Naive B cell (primary cell): ENCODE measurements at regions not wholly inside any gene's neighbourhood (a gene's known extent, or its start where the extent isn't known, plus 50 kb on each side); places are given as distances from the start of the nearest gene placed in this dataset.
"Not testable (repeated sequence)": the region's sequence is repeated elsewhere in the genome, so short reads cannot be mapped to it uniquely, and the experiment has no call there.

ENCODE experiments used
- ATAC-seq, 2 donors: fragments of 150-1000 bp; cut with Tn5 transposase; 2 replicates each; pipeline ENCODE4 v1.10.0; 2021; ENCODE audit warnings: low read depth in 2 of 2, mild to moderate bottlenecking in 2 of 2, moderate library complexity in 2 of 2
- DNase-seq: peaks from one replicate; pipeline ENCODE4 v3.0.0; 2022
- H3K27ac Mint-ChIP-seq, 6 donors: one replicate each; pipeline ENCODE4 v1.8.0; 2020 to 2022; ENCODE audit warnings: mild to moderate bottlenecking in 6 of 6, mixed read lengths in 6 of 6, moderate library complexity in 5 of 6, inconsistent platforms in 2 of 6
- H3K27me3 Mint-ChIP-seq, 3 donors: one replicate each; pipeline ENCODE4 v1.8.0; 2021 to 2022; ENCODE audit warnings: mixed read lengths in 3 of 3, mild to moderate bottlenecking in 1 of 3
- H3K36me3 Mint-ChIP-seq, 2 donors: one replicate each; pipeline ENCODE4 v1.8.0; 2020 to 2022; ENCODE audit warnings: mixed read lengths in 2 of 2, inconsistent platforms in 1 of 2, mild to moderate bottlenecking in 1 of 2
- H3K4me1 Mint-ChIP-seq, 3 donors: one replicate each; pipeline ENCODE4 v1.8.0; 2020 to 2022; ENCODE audit warnings: mixed read lengths in 3 of 3, inconsistent platforms in 1 of 3, mild to moderate bottlenecking in 1 of 3, moderate library complexity in 1 of 3
- H3K4me3 Mint-ChIP-seq, 8 donors: one replicate each; pipeline ENCODE4 v1.8.0; 2020 to 2022; ENCODE audit warnings: mild to moderate bottlenecking in 8 of 8, mixed read lengths in 8 of 8, moderate library complexity in 8 of 8, inconsistent platforms in 2 of 8
- H3K9me3 Mint-ChIP-seq, 7 donors: one replicate each; pipeline ENCODE4 v1.8.0; 2020 to 2022; ENCODE audit warnings: mixed read lengths in 7 of 7, mild to moderate bottlenecking in 5 of 7, inconsistent platforms in 2 of 7, moderate library complexity in 1 of 7

DNA sequence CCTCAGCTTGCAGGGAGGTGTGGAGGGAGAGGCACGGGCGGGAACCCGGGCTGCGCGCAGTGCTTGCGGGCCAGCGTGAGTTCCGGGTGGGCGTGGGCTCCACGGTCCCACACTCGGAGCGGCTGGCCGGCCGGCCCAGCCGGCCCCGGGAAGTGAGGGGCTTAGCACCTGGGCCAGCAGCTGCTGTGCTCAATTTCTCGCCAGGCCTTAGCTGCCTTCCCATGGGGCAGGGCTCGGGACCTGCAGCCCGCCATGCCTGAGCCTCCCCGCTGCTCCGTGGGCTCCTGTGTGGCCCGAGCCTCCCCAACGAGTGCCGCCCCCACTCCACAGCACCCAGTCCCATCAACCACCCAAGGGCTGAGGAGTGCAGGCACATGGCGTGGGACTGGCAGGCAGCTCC is 83.0 kb upstream of the CDCA7L start:
- H3K4me3 Mint-ChIP-seq, DNase-seq, H3K9me3 Mint-ChIP-seq, H3K27ac Mint-ChIP-seq, H3K36me3 Mint-ChIP-seq, ATAC-seq, H3K4me1 Mint-ChIP-seq: not testable (repeated sequence)
- H3K27me3 Mint-ChIP-seq, result peaks cover 21 to 32% (median 23%) of the 10 kb centered on the region in 3 donors

- Mint-ChIP-seq H3K27ac (no peak overlapping the region), H3K27me3 (peaks cover 19 to 33% (median 21%) of the 10 kb centered on the region in 3 donors), H3K36me3 (no peaks in the 10 kb centered on the region), H3K9me3 (peaks cover 0 to 1% (median 0%) of the 10 kb centered on the region in 7 donors), H3K4me1 (no peaks in the 10 kb centered on the region), H3K4me3 (no peak overlapping the region)
- DNase-seq (no peak), ATAC-seq (no peak)
Observed at GRCh38 chr7:22027475-22027874, 81.8 kb upstream of the CDCA7L start.

- DNase-seq, result no peak
- Mint-ChIP-seq H3K27me3 (peaks cover 22 to 33% (median 24%) of the 10 kb centered on the region in 3 donors), H3K4me1 (no peaks in the 10 kb centered on the region), H3K9me3 (peaks cover 0 to 1% (median 0%) of the 10 kb centered on the region in 7 donors), H3K4me3 (no peak overlapping the region), H3K27ac (no peak overlapping the region), H3K36me3 (no peaks in the 10 kb centered on the region)
- ATAC-seq, result no peak
Observed at GRCh38 chr7:22025983-22026382, 80.3 kb upstream of the CDCA7L start.

GRCh38 chr7:22025075-22025474 is 79.4 kb upstream of the CDCA7L start:
- H3K27me3 Mint-ChIP-seq, result peaks cover 25 to 33% (median 25%) of the 10 kb centered on the region in 3 donors
- DNase-seq (no peak), ATAC-seq (no peak)
- no peaks in the 10 kb centered on the region for H3K4me1 Mint-ChIP-seq
- no peaks in the 10 kb centered on the region for H3K36me3 Mint-ChIP-seq
- no peak overlapping the region for H3K4me3 Mint-ChIP-seq
- peaks cover 0 to 1% (median 0%) of the 10 kb centered on the region in 7 donors for H3K9me3 Mint-ChIP-seq
- H3K27ac Mint-ChIP-seq, result no peak overlapping the region

DNA sequence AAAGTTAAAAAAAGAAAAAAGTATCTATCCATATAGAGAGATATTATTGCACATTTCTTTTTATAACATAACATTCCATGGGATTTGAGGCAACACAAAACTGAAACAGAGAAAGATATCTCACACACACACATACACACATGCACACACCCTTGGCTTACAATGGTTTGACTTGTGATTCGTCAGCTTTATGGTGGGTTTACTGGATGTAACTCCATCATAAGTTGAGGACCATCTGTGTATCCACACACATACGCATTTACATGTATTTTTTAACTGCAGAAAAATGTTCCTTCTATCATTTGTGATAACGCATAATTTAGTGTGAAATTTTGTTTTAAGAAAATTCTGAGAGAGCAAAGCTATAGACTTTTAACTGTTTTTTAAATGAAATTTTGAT is 74.2 kb upstream of the CDCA7L start:
- H3K9me3 Mint-ChIP-seq, result no peaks in the 10 kb centered on the region

GRCh38 chr7:22016507-22016906 is 70.8 kb upstream of the CDCA7L start:
- Mint-ChIP-seq H3K4me3 (peak overlapping the region in 1 of 8 donors; percentile 40), H3K9me3 (no peaks in the 10 kb centered on the region), H3K27ac (no peak overlapping the region), H3K36me3 (no peaks in the 10 kb centered on the region), H3K27me3 (peaks cover 8 to 21% (median 19%) of the 10 kb centered on the region in 3 donors), H3K4me1 (no peaks in the 10 kb centered on the region)
- DNase-seq (no peak), ATAC-seq (peak in 1 of 2 donors; percentile 32)

More for the DNA sequence above, 74.2 kb upstream of the CDCA7L start:
- H3K36me3 Mint-ChIP-seq, result no peaks in the 10 kb centered on the region
- DNase-seq (no peak), ATAC-seq (no peak)
- H3K4me1 Mint-ChIP-seq, result no peaks in the 10 kb centered on the region
- peaks cover 21 to 30% (median 22%) of the 10 kb centered on the region in 3 donors for H3K27me3 Mint-ChIP-seq
- H3K4me3 Mint-ChIP-seq, result no peak overlapping the region
- H3K27ac Mint-ChIP-seq, result no peak overlapping the region

GRCh38 chr7:22013711-22014110 is 68.0 kb upstream of the CDCA7L start:
- Mint-ChIP-seq H3K4me1 (no peaks in the 10 kb centered on the region), H3K9me3 (no peaks in the 10 kb centered on the region), H3K4me3 (no peak overlapping the region), H3K36me3 (no peaks in the 10 kb centered on the region), H3K27me3 (peaks cover 10 to 25% (median 22%) of the 10 kb centered on the region in 3 donors), H3K27ac (no peak overlapping the region)
- DNase-seq (no peak), ATAC-seq (no peak)

DNA sequence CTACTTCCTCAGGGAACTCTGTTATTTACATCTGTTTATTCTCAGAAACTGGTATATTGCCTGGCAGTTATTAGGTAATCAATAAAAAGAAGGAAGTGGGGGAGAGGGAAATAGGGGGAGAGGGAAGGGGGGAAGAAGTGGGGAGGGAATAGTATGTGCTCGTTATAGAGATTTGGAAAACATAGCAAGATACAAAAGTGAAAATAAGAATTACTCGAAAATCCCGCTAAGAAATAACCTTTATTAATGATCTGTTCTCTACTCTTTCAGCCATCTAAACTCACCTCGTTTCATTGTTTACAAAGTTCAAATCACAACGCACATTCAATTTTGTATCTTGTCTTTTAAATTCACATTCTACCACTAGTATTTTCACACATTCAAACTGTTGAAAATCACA is 63.0 kb upstream of the CDCA7L start:
- no peak overlapping the region for H3K27ac Mint-ChIP-seq

GRCh38 chr7:22008087-22008486 is 62.4 kb upstream of the CDCA7L start:
- no peak for DNase-seq
- H3K27me3 Mint-ChIP-seq, result peaks cover 10 to 28% (median 22%) of the 10 kb centered on the region in 3 donors
- H3K36me3 Mint-ChIP-seq, result no peaks in the 10 kb centered on the region
- no peak overlapping the region for H3K4me3 Mint-ChIP-seq
- peak overlapping the region in 1 of 6 donors; percentile 53 for H3K27ac Mint-ChIP-seq
- ATAC-seq, result no peak
- no peaks in the 10 kb centered on the region for H3K9me3 Mint-ChIP-seq
- no peaks in the 10 kb centered on the region for H3K4me1 Mint-ChIP-seq

More for the DNA sequence above, 63.0 kb upstream of the CDCA7L start:
- DNase-seq (no peak), ATAC-seq (no peak)
- peaks cover 13 to 28% (median 22%) of the 10 kb centered on the region in 3 donors for H3K27me3 Mint-ChIP-seq
- no peaks in the 10 kb centered on the region for H3K4me1 Mint-ChIP-seq
- H3K4me3 Mint-ChIP-seq, result no peak overlapping the region
- no peaks in the 10 kb centered on the region for H3K36me3 Mint-ChIP-seq
- H3K9me3 Mint-ChIP-seq, result no peaks in the 10 kb centered on the region

DNA sequence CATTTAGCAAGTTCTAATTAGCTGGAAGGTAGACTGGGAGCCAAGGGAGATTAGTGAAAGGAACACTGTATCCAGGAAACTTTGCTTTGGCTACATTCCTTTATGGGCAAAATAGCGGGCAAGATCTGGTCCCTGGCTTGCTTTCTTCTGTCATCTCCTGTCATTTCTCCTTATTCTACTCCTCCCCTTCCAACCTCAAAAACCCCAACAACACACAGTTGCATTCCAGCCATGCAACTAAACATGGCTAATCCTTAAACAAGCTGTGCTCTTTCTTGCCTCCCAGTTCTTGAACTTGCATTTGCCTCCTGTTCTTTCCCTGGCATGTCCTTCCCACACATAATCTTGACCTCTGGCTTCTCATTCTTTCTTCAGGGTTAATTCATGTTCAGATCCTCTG is 59.5 kb upstream of the CDCA7L start:
- H3K4me1 Mint-ChIP-seq, result peaks cover 4 to 7% (median 6%) of the 10 kb centered on the region in 3 donors
- ATAC-seq (no peak), DNase-seq (no peak)
- no peaks in the 10 kb centered on the region for H3K36me3 Mint-ChIP-seq
- no peak overlapping the region for H3K4me3 Mint-ChIP-seq
- H3K27me3 Mint-ChIP-seq, result peaks cover 7 to 26% (median 21%) of the 10 kb centered on the region in 3 donors
- H3K9me3 Mint-ChIP-seq, result no peaks in the 10 kb centered on the region
- H3K27ac Mint-ChIP-seq, result no peak overlapping the region

DNA sequence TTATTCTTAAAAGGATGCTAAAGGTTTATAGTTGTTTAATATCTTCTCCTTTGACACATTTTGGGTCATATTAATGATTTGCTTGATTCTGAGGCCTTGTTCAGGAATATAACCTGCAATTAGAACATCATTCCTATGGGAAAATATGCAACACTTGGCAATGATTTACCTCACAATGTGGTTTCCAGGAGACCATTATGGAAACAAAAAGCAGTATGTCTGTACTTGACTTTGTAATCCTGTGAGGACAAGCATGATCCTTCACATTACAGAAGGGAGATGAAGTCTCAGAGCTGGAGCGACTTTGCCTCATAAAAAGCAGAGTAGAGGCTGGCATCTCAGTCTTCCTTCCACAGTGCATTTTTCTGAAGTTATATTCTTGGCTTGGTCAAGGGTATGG is 57.0 kb upstream of the CDCA7L start:
- H3K4me3 Mint-ChIP-seq, result no peak overlapping the region
- ATAC-seq (no peak), DNase-seq (no peak)
- no peaks in the 10 kb centered on the region for H3K36me3 Mint-ChIP-seq
- H3K9me3 Mint-ChIP-seq, result no peaks in the 10 kb centered on the region
- H3K27me3 Mint-ChIP-seq, result peaks cover 6 to 14% (median 12%) of the 10 kb centered on the region in 3 donors
- peaks cover 4 to 7% (median 6%) of the 10 kb centered on the region in 3 donors for H3K4me1 Mint-ChIP-seq
- H3K27ac Mint-ChIP-seq, result no peak overlapping the region

GRCh38 chr7:22001345-22002004 is 55.8 kb upstream of the CDCA7L start:
- Mint-ChIP-seq H3K27ac (peak overlapping the region in 3 of 6 donors; percentile 40 to 89 (median 43)), H3K4me3 (peak overlapping the region in 7 of 8 donors; percentile 15 to 73 (median 41)), H3K4me1 (peaks cover 4 to 7% (median 6%) of the 10 kb centered on the region in 3 donors), H3K9me3 (no peaks in the 10 kb centered on the region), H3K27me3 (peaks cover 0 to 14% (median 9%) of the 10 kb centered on the region in 3 donors), H3K36me3 (no peaks in the 10 kb centered on the region)
- peak; percentile 67 for DNase-seq
- peak; percentile 68 to 77 for ATAC-seq

DNA sequence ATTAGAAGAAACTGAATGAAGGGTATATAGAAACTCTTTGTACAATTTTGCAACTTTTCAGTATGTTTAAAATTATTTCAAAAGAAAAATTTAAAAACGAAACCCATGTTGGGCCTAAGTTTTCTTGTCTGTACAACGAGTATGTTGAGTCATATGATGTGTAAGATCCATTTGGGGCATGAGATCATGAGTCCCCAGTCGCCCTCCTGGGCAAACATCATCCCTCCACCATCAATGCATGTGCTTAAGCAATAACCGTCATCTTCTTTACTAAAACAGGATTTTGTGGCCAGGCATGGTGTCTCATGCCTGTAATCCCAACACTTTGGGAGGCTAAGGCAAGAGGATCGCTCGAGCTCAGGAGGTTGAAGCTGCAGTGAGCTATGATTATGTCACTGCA is 54.2 kb upstream of the CDCA7L start:
- no peak for ATAC-seq
- Mint-ChIP-seq H3K27me3 (no peaks in the 10 kb centered on the region), H3K4me3 (no peak overlapping the region), H3K4me1 (peaks cover 4 to 7% (median 6%) of the 10 kb centered on the region in 3 donors), H3K9me3 (no peaks in the 10 kb centered on the region), H3K27ac (no peak overlapping the region), H3K36me3 (no peaks in the 10 kb centered on the region)
- no peak for DNase-seq

- Mint-ChIP-seq H3K4me3 (no peak overlapping the region), H3K36me3 (no peaks in the 10 kb centered on the region), H3K4me1 (peaks cover 4 to 7% (median 6%) of the 10 kb centered on the region in 3 donors), H3K27ac (no peak overlapping the region), H3K27me3 (no peaks in the 10 kb centered on the region), H3K9me3 (peaks cover 0 to 2% (median 0%) of the 10 kb centered on the region in 7 donors)
- DNase-seq, result no peak
- ATAC-seq, result no peak
Observed at GRCh38 chr7:21996641-21997040, 50.9 kb upstream of the CDCA7L start.
